ENCODE measurements at regions not wholly inside any gene's neighbourhood (a gene's known extent, or its start where the extent isn't known, plus 50 kb on each side); places are given as distances from the start of the nearest gene placed in this dataset.

DNA sequence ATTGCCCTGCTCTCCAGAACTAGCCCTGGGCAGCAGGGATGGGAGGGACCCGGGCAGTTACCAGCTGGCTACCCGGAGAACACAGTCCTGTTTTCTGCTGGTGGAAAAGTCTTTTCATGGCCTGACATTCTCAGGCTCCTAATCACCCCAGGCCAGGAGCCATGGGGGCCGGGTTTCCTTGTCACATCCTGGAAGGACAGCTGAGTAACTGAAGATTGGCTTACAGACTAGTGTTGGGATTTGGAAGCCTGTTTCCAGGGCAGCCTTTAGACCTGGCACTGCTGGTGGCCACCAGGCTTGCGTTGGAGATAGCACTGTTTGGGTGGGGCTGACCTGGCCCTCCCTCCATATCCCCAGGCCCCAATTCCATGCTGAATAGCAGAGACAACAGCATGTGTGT is 349.0 kb downstream of the CTTN start:
- Histone ChIP-seq H3K79me1 (ENCODE audit: low read depth, low read length) (no peaks in the 10 kb centered on the region), H2BK5ac (ENCODE audit: low read length) (peak overlapping the region; percentile 7), H3K23ac (ENCODE audit: low read depth, low read length, poor library complexity) (no peak overlapping the region), H2AK5ac (ENCODE audit: low read depth, low read length) (no peak overlapping the region), H4K91ac (ENCODE audit: low read depth, low read length, poor library complexity) (no peak overlapping the region), H3K4me2 (ENCODE audit: insufficient read depth, low read length, poor library complexity, severe bottlenecking) (no peak overlapping the region), H3K18ac (ENCODE audit: low read length) (peak overlapping the region; percentile 68), H3K4me3 (ENCODE audit: low read length in 2 of 2) (no peak overlapping the region), H2BK12ac (ENCODE audit: low read length) (no peak overlapping the region), H3K36me3 (replicated peaks in 1 of 2; ENCODE audit: control insufficient read depth in 2 of 2, insufficient read depth in 2 of 2, low read length in 2 of 2) (no peaks in the 10 kb centered on the region), H3K27ac (replicated peaks; ENCODE audit: low read length) (no peak overlapping the region), H3K4ac (ENCODE audit: low read length) (no peak overlapping the region), H3K4me1 (ENCODE audit: control insufficient read depth in 2 of 2, insufficient read depth in 1 of 2, low read depth in 1 of 2, low read length in 2 of 2) (peaks cover 3 to 12% of the 10 kb centered on the region in 2 donors), H3K9me3 (replicated peaks in 1 of 2; ENCODE audit: control insufficient read depth in 2 of 2, insufficient read depth in 1 of 2, low read depth in 1 of 2, low read length in 2 of 2) (peaks cover 13 to 15% of the 10 kb centered on the region in 2 donors), H2BK15ac (ENCODE audit: low read length) (no peak overlapping the region), H4K8ac (ENCODE audit: low read depth, low read length) (no peak overlapping the region), H3K14ac (ENCODE audit: low read length) (peak overlapping the region; percentile 4), H3K9ac (ENCODE audit: low read depth, low read length, poor library complexity) (no peak overlapping the region), H2BK120ac (ENCODE audit: low read depth, low read length) (peak overlapping the region; percentile 11), H2AFZ (ENCODE audit: low read length) (no peak overlapping the region), H3K27me3 (ENCODE audit: control insufficient read depth in 3 of 3, insufficient read depth in 3 of 3, low read depth in 1 of 3, low read length in 3 of 3) (peaks cover 0 to 11% (median 0%) of the 10 kb centered on the region in 3 experiments)
- no peak for DNase-seq (ENCODE audit: low spot score)
- no CpG with 5 or more reads among the region's 4 CpGs for WGBS, 2 donors (ENCODE audit: extremely low coverage in 2 of 2, insufficient read length in 2 of 2, insufficient replicate concordance in 1 of 2)

- Histone ChIP-seq H3K23ac (ENCODE audit: low read depth, low read length, poor library complexity) (no peak overlapping the region), H3K4me2 (ENCODE audit: insufficient read depth, low read length, poor library complexity, severe bottlenecking) (no peak overlapping the region), H3K36me3 (replicated peaks in 1 of 2; ENCODE audit: control insufficient read depth in 2 of 2, insufficient read depth in 2 of 2, low read length in 2 of 2) (no peaks in the 10 kb centered on the region), H4K91ac (ENCODE audit: low read depth, low read length, poor library complexity) (no peak overlapping the region), H2BK12ac (ENCODE audit: low read length) (no peak overlapping the region), H2AFZ (ENCODE audit: low read length) (no peak overlapping the region), H3K18ac (ENCODE audit: low read length) (no peak overlapping the region), H3K14ac (ENCODE audit: low read length) (peak overlapping the region; percentile 4), H3K27ac (replicated peaks; ENCODE audit: low read length) (no peak overlapping the region), H3K79me1 (ENCODE audit: low read depth, low read length) (no peaks in the 10 kb centered on the region), H2AK5ac (ENCODE audit: low read depth, low read length) (no peak overlapping the region), H2BK120ac (ENCODE audit: low read depth, low read length) (no peak overlapping the region), H3K4me3 (ENCODE audit: low read length in 2 of 2) (no peak overlapping the region), H3K27me3 (ENCODE audit: control insufficient read depth in 3 of 3, insufficient read depth in 3 of 3, low read depth in 1 of 3, low read length in 3 of 3) (peaks cover 0 to 11% (median 0%) of the 10 kb centered on the region in 3 experiments), H3K9me3 (replicated peaks in 1 of 2; ENCODE audit: control insufficient read depth in 2 of 2, insufficient read depth in 1 of 2, low read depth in 1 of 2, low read length in 2 of 2) (peaks cover 13 to 15% of the 10 kb centered on the region in 2 donors), H3K9ac (ENCODE audit: low read depth, low read length, poor library complexity) (no peak overlapping the region), H2BK5ac (ENCODE audit: low read length) (no peak overlapping the region), H2BK15ac (ENCODE audit: low read length) (no peak overlapping the region), H4K8ac (ENCODE audit: low read depth, low read length) (no peak overlapping the region), H3K4ac (ENCODE audit: low read length) (no peak overlapping the region), H3K4me1 (ENCODE audit: control insufficient read depth in 2 of 2, insufficient read depth in 1 of 2, low read depth in 1 of 2, low read length in 2 of 2) (peaks cover 0 to 9% of the 10 kb centered on the region in 2 donors)
- no CpG with 5 or more reads among the region's 5 CpGs for WGBS, 2 donors (ENCODE audit: extremely low coverage in 2 of 2, insufficient read length in 2 of 2, insufficient replicate concordance in 1 of 2)
- DNase-seq (ENCODE audit: low spot score), result no peak
Measured at GRCh38 chr11:70747921-70748320, 349.6 kb downstream of the CTTN start.

DNA sequence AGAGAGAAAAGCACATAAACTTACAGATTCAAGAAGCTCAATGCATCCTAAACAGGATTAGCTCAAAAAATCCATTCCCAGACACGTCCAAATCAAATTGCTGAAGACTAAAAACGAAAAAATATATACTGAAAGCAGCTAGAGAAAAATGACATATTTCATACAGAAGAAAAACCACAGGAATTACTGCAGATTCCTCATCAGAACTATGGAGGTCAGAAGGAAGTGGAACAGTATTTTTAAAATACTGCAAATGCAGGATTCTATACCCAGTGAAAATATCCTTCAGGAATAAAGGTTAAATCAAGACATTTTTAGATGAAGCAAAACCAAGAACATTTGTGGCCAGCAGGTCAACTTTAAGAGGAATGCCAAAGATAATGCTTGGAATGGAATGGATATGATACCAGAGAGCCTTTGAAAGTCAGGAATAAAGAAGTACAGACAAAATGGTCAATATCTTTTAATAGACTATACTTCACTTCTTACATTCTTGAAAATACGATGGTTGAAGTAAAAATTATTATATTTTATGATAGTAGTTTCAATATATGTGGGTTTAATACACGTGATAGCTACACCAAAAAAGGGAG is 352.9 kb downstream of the CTTN start:
- no peaks in the 10 kb centered on the region for H3K36me3 ChIP-seq (replicated peaks in 1 of 2; ENCODE audit: control insufficient read depth in 2 of 2, insufficient read depth in 2 of 2, low read length in 2 of 2)
- no peak overlapping the region for H3K4ac ChIP-seq (ENCODE audit: low read length)
- H3K4me1 ChIP-seq (ENCODE audit: control insufficient read depth in 2 of 2, insufficient read depth in 1 of 2, low read depth in 1 of 2, low read length in 2 of 2), result peaks cover 0 to 9% of the 10 kb centered on the region in 2 donors
- H3K4me2 ChIP-seq (ENCODE audit: insufficient read depth, low read length, poor library complexity, severe bottlenecking), result no peak overlapping the region
- WGBS, 2 donors (ENCODE audit: extremely low coverage in 2 of 2, insufficient read length in 2 of 2, insufficient replicate concordance in 1 of 2), result no CpG with 5 or more reads among the region's 4 CpGs
- H4K8ac ChIP-seq (ENCODE audit: low read depth, low read length), result no peak overlapping the region
- H3K79me1 ChIP-seq (ENCODE audit: low read depth, low read length), result no peaks in the 10 kb centered on the region
- no peak overlapping the region for H2BK5ac ChIP-seq (ENCODE audit: low read length)
- H2BK120ac ChIP-seq (ENCODE audit: low read depth, low read length), result no peak overlapping the region
- H4K91ac ChIP-seq (ENCODE audit: low read depth, low read length, poor library complexity), result no peak overlapping the region
- H2AFZ ChIP-seq (ENCODE audit: low read length), result no peak overlapping the region
- no peak for DNase-seq (ENCODE audit: low spot score)
- H3K9me3 ChIP-seq (replicated peaks in 1 of 2; ENCODE audit: control insufficient read depth in 2 of 2, insufficient read depth in 1 of 2, low read depth in 1 of 2, low read length in 2 of 2), result peaks cover 11 to 15% of the 10 kb centered on the region in 2 donors
- H3K9ac ChIP-seq (ENCODE audit: low read depth, low read length, poor library complexity), result no peak overlapping the region
- no peak overlapping the region for H2BK12ac ChIP-seq (ENCODE audit: low read length)
- H3K27me3 ChIP-seq (ENCODE audit: control insufficient read depth in 3 of 3, insufficient read depth in 3 of 3, low read depth in 1 of 3, low read length in 3 of 3), result no peaks in the 10 kb centered on the region
- H3K4me3 ChIP-seq (ENCODE audit: low read length in 2 of 2), result no peak overlapping the region
- no peak overlapping the region for H3K23ac ChIP-seq (ENCODE audit: low read depth, low read length, poor library complexity)
- H3K27ac ChIP-seq (replicated peaks; ENCODE audit: low read length), result no peak overlapping the region
- H3K18ac ChIP-seq (ENCODE audit: low read length), result no peak overlapping the region
- H3K14ac ChIP-seq (ENCODE audit: low read length), result no peak overlapping the region
- H2AK5ac ChIP-seq (ENCODE audit: low read depth, low read length), result no peak overlapping the region
- H2BK15ac ChIP-seq (ENCODE audit: low read length), result no peak overlapping the region

DNA sequence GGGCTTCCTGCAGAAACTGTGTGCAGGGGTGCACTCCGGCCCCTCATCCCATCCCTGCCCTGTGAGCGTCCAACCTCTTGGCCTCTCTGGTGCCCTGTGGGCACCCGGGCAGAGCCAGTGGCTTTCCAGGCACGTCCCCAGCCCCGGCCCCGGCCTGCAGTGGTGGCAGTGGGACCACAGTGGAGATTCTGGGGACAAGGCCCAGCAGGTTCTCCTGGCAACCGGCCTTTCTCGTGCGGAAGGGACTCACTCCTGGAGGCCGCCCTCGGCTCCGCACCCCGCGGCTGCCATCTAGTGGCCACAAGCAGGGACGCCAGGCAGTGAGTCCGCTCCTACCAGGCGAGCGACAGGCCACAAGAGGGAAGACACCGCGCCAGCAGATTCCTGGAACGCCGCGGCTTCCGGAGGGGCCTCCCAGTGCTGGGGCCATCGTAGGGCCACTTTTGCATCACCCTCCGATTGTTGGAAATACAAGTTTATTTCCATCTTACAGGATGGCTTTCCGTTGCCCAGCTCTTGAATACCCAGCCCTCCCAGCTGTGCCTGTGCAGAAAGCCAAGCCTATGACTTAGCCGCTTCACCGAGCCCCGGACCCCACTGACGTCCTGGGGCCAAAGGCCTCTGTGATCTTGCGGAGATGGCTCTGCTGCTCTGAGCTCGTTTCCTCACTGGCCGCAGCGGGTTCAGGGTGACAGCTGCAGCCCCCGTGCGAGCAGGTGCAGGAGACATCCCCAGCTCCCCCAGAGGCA is 357.3 kb downstream of the CTTN start:
- peak overlapping the region; percentile 80 for H3K23ac ChIP-seq (ENCODE audit: low read depth, low read length, poor library complexity)
- H4K91ac ChIP-seq (ENCODE audit: low read depth, low read length, poor library complexity), result no peak overlapping the region
- peak overlapping the region; percentile 99 for H2BK15ac ChIP-seq (ENCODE audit: low read length)
- peak overlapping the region; percentile 76 for H3K4ac ChIP-seq (ENCODE audit: low read length)
- H3K18ac ChIP-seq (ENCODE audit: low read length), result peak overlapping the region; percentile 93
- H3K79me1 ChIP-seq (ENCODE audit: low read depth, low read length), result peaks cover 2% of the 10 kb centered on the region
- H3K27ac ChIP-seq (replicated peaks; ENCODE audit: low read length), result no peak overlapping the region
- no peaks in the 10 kb centered on the region for H3K27me3 ChIP-seq (ENCODE audit: control insufficient read depth in 3 of 3, insufficient read depth in 3 of 3, low read depth in 1 of 3, low read length in 3 of 3)
- H2BK5ac ChIP-seq (ENCODE audit: low read length), result peak overlapping the region; percentile 93
- peaks cover 2 to 11% of the 10 kb centered on the region in 2 donors for H3K9me3 ChIP-seq (replicated peaks in 1 of 2; ENCODE audit: control insufficient read depth in 2 of 2, insufficient read depth in 1 of 2, low read depth in 1 of 2, low read length in 2 of 2)
- H3K4me1 ChIP-seq (ENCODE audit: control insufficient read depth in 2 of 2, insufficient read depth in 1 of 2, low read depth in 1 of 2, low read length in 2 of 2), result peaks cover 0 to 5% of the 10 kb centered on the region in 2 donors
- H3K14ac ChIP-seq (ENCODE audit: low read length), result no peak overlapping the region
- H3K4me2 ChIP-seq (ENCODE audit: insufficient read depth, low read length, poor library complexity, severe bottlenecking), result peak overlapping the region; percentile 31
- no CpG with 5 or more reads among the region's 37 CpGs for WGBS, 2 donors (ENCODE audit: extremely low coverage in 2 of 2, insufficient read length in 2 of 2, insufficient replicate concordance in 1 of 2)
- H2AK5ac ChIP-seq (ENCODE audit: low read depth, low read length), result peak overlapping the region; percentile 88
- H4K8ac ChIP-seq (ENCODE audit: low read depth, low read length), result peak overlapping the region; percentile 98
- peak; percentile 77 for DNase-seq (ENCODE audit: low spot score)
- peak overlapping the region; percentile 77 for H3K9ac ChIP-seq (ENCODE audit: low read depth, low read length, poor library complexity)
- H3K36me3 ChIP-seq (replicated peaks in 1 of 2; ENCODE audit: control insufficient read depth in 2 of 2, insufficient read depth in 2 of 2, low read length in 2 of 2), result no peaks in the 10 kb centered on the region
- peak overlapping the region; percentile 98 for H2BK12ac ChIP-seq (ENCODE audit: low read length)
- H2AFZ ChIP-seq (ENCODE audit: low read length), result peak overlapping the region; percentile 89
- H2BK120ac ChIP-seq (ENCODE audit: low read depth, low read length), result no peak overlapping the region
- no peak overlapping the region for H3K4me3 ChIP-seq (ENCODE audit: low read length in 2 of 2)
